CD4-positive, alpha-beta T cell (primary cell): ENCODE measurements at regions not wholly inside any gene's neighbourhood (a gene's known extent, or its start where the extent isn't known, plus 50 kb on each side); places are given as distances from the start of the nearest gene placed in this dataset.
A peak's percentile ranks its signal among the peaks of the same experiment; 100 is the strongest.

Experiments
- ATAC-seq: fragments of 200-7000 bp; cut with Tn5 transposase; one replicate; pipeline ENCODE4 v1.10.0; 2022; ENCODE audit warnings: mild to moderate bottlenecking; ENCODE audit not compliant: poor library complexity
- CTCF ChIA-PET: fragments of 350-600 bp; sonication (Branson Sonifier 250); formaldehyde crosslinking; loops from one replicate; lab custom pipeline; 2021; ENCODE audit warnings: antibody characterized with exemption, inconsistent platforms; lab: Charles Lee
- POLR2A ChIA-PET: fragments of 350-600 bp; sonication (Branson Sonifier 250); formaldehyde crosslinking; loops from one replicate; lab custom pipeline; 2021; ENCODE audit warnings: antibody characterized with exemption, inconsistent platforms; lab: Charles Lee
- DNase-seq, 14 experiments: peaks; one replicate each; pipeline ENCODE4 v3.0.0-alpha.2; 2013 to 2020; ENCODE audit warnings: mixed read lengths in 2 of 14
- H3K27ac ChIP-seq, 2 donors: one replicate each; pipeline versions ENCODE4 v1.5.1 to v1.7.0; 2013; ENCODE audit warnings: low read length in 2 of 2, low read depth in 1 of 2, mild to moderate bottlenecking in 1 of 2
- H3K27me3 ChIP-seq, 2 experiments: 1 replicate in 1 of 2; 2 replicates in 1 of 2; pipeline versions ENCODE4 v1.6.1 to v1.7.0; 2013; ENCODE audit warnings: low read length in 2 of 2, control low read depth in 1 of 2, mild to moderate bottlenecking in 1 of 2, moderate library complexity in 1 of 2; ENCODE audit not compliant: insufficient read depth in 2 of 2, control insufficient read depth in 1 of 2
- H3K36me3 ChIP-seq: one replicate; pipeline ENCODE4 v1.6.1; 2013; ENCODE audit warnings: low read length, control low read depth; ENCODE audit not compliant: insufficient read depth
- H3K4me1 ChIP-seq: one replicate; pipeline ENCODE4 v1.6.1; 2013; ENCODE audit warnings: low read length, control low read depth; ENCODE audit not compliant: insufficient read depth
- H3K4me3 ChIP-seq: one replicate; pipeline ENCODE4 v1.5.1; 2013; ENCODE audit warnings: mild to moderate bottlenecking, low read length, moderate library complexity
- H3K9me3 ChIP-seq, 2 experiments: 1 replicate in 1 of 2; 2 replicates in 1 of 2; pipeline versions ENCODE4 v1.6.1 to v1.7.0; 2013; ENCODE audit warnings: low read length in 2 of 2, mild to moderate bottlenecking in 2 of 2, control low read depth in 1 of 2, moderate library complexity in 1 of 2; ENCODE audit not compliant: control insufficient read depth in 1 of 2, insufficient read depth in 1 of 2
- H3K27ac Mint-ChIP-seq: one replicate; pipeline ENCODE4 v1.8.0; 2020; ENCODE audit warnings: mixed read lengths
- H3K27me3 Mint-ChIP-seq: one replicate; pipeline ENCODE4 v1.8.0; 2021; ENCODE audit warnings: mixed read lengths
- H3K36me3 Mint-ChIP-seq: one replicate; pipeline ENCODE4 v1.8.0; 2021; ENCODE audit warnings: low read depth, mixed read lengths
- H3K4me1 Mint-ChIP-seq: one replicate; pipeline ENCODE4 v1.8.0; 2021; ENCODE audit warnings: low read depth, mixed read lengths
- H3K4me3 Mint-ChIP-seq: one replicate; pipeline ENCODE4 v1.8.0; 2020; ENCODE audit warnings: mild to moderate bottlenecking, mixed read lengths
- H3K9me3 Mint-ChIP-seq: one replicate; pipeline ENCODE4 v1.8.0; 2020; ENCODE audit warnings: mixed read lengths
- CTCF ChIP-seq: fragments of 200-600 bp; IDR thresholded peaks from one replicate; pipeline ENCODE4 v1.8.0; 2022; ENCODE audit warnings: antibody characterized with exemption, mild to moderate bottlenecking
- intact Hi-C, 2 experiments: fragments of 100-400 bp; cut with DNase I in 1 of 2; cut with micrococcal nuclease in 1 of 2; formaldehyde crosslinking; loops; one replicate each; pipeline versions ENCODE4 v1.15.1 to v1.9.0; 2023 to 2025; cut with DNase I, micrococcal nuclease

- Histone ChIP-seq H3K27me3 (peaks cover 11 to 27% of the 10 kb centered on the region in 2 experiments), H3K4me1 (no peaks in the 10 kb centered on the region), H3K27ac (no peak overlapping the region), H3K4me3 (no peak overlapping the region), H3K9me3 (peaks cover 12 to 15% of the 10 kb centered on the region in 2 experiments), H3K36me3 (no peaks in the 10 kb centered on the region)
- Mint-ChIP-seq H3K4me1 (peaks cover 8% of the 10 kb centered on the region), H3K4me3 (no peak overlapping the region), H3K27ac (no peak overlapping the region), H3K27me3 (peaks cover 46% of the 10 kb centered on the region), H3K9me3 (peaks cover 12% of the 10 kb centered on the region), H3K36me3 (no peaks in the 10 kb centered on the region)
- ATAC-seq (no peak), DNase-seq (no peak)
- CTCF ChIA-PET: interaction anchor here (1.2 kb wide), 1 partner anchor 19 kb away, joined by 3 read pairs; no protein-coding TSS in a partner anchor
- intact Hi-C loops: no loop called here
- TF ChIP-seq CTCF: no peak
- POLR2A ChIA-PET: no interaction called here
Observed at GRCh38 chr10:31590023-31590800, 271.2 kb downstream of the ZEB1 start.

- Histone ChIP-seq H3K27ac (no peak overlapping the region), H3K27me3 (peaks cover 11 to 21% of the 10 kb centered on the region in 2 experiments), H3K9me3 (peaks cover 12 to 15% of the 10 kb centered on the region in 2 experiments), H3K36me3 (no peaks in the 10 kb centered on the region), H3K4me3 (no peak overlapping the region), H3K4me1 (no peaks in the 10 kb centered on the region)
- Mint-ChIP-seq H3K9me3 (peaks cover 11% of the 10 kb centered on the region), H3K4me1 (peaks cover 8% of the 10 kb centered on the region), H3K27ac (no peak overlapping the region), H3K36me3 (no peaks in the 10 kb centered on the region), H3K4me3 (no peak overlapping the region), H3K27me3 (peaks cover 48% of the 10 kb centered on the region)
- ChIA-PET CTCF (no interaction called here), POLR2A (no interaction called here)
- DNase-seq (no peak), ATAC-seq (no peak)
- no peak for TF ChIP-seq CTCF
- intact Hi-C loops: no loop called here
Observed at GRCh38 chr10:31587691-31588090, 268.7 kb downstream of the ZEB1 start.

- H3K9me3 Mint-ChIP-seq: peaks cover 7% of the 10 kb centered on the region
- H3K4me1 Mint-ChIP-seq: peaks cover 8% of the 10 kb centered on the region
- no peaks in the 10 kb centered on the region for H3K36me3 ChIP-seq
- peak overlapping the region; percentile 54 for H3K4me3 Mint-ChIP-seq
- H3K27me3 ChIP-seq: peaks cover 11 to 19% of the 10 kb centered on the region in 2 experiments
- H3K4me3 ChIP-seq: no peak overlapping the region
- H3K9me3 ChIP-seq: peaks cover 9 to 10% of the 10 kb centered on the region in 2 experiments
- POLR2A ChIA-PET: no interaction called here
- no peaks in the 10 kb centered on the region for H3K36me3 Mint-ChIP-seq
- intact Hi-C loops: no loop called here
- no peak overlapping the region for H3K27ac Mint-ChIP-seq
- H3K27ac ChIP-seq: no peak overlapping the region
- CTCF ChIA-PET: no interaction called here
- DNase-seq: no peak
- no peaks in the 10 kb centered on the region for H3K4me1 ChIP-seq
- TF ChIP-seq CTCF: no peak
- H3K27me3 Mint-ChIP-seq: peaks cover 52% of the 10 kb centered on the region
- no peak for ATAC-seq
Observed at GRCh38 chr10:31586723-31587638, 268.0 kb downstream of the ZEB1 start.
